HG03045 (cell line): ENCODE measurements at regions not wholly inside any gene's neighbourhood (a gene's known extent, or its start where the extent isn't known, plus 50 kb on each side); places are given as distances from the start of the nearest gene placed in this dataset.

Experiments used
- ATAC-seq: cut with Tn5 transposase; IDR thresholded peaks from one replicate; pipeline ENCODE4 v1.9.1; 2021; ENCODE audit warnings: mild to moderate bottlenecking, moderate library complexity; ENCODE audit not compliant: unreplicated experiment

- peak; percentile 89 for ATAC-seq
Observed at GRCh38 chr9:3732077-3733038, 206.6 kb upstream of the RFX3 start.

GRCh38 chr9:3730511-3730922, 204.7 kb upstream of the RFX3 start:
- ATAC-seq: no peak

- no peak for ATAC-seq
Observed at GRCh38 chr9:3721096-3721495, 195.3 kb upstream of the RFX3 start.

- ATAC-seq: no peak
Observed at GRCh38 chr9:3719286-3719685, 193.5 kb upstream of the RFX3 start.

GRCh38 chr9:3716415-3716814, 190.6 kb upstream of the RFX3 start:
- no peak for ATAC-seq

- no peak for ATAC-seq
Observed at GRCh38 chr9:3708751-3709150, 182.9 kb upstream of the RFX3 start.

GRCh38 chr9:3704890-3705289, 179.1 kb upstream of the RFX3 start:
- no peak for ATAC-seq

- no peak for ATAC-seq
Observed at GRCh38 chr9:3700772-3701171, 175.0 kb upstream of the RFX3 start.

GRCh38 chr9:3699883-3700282, 174.1 kb upstream of the RFX3 start:
- no peak for ATAC-seq

- no peak for ATAC-seq
Observed at GRCh38 chr9:3698531-3698930, 172.7 kb upstream of the RFX3 start.

GRCh38 chr9:3698076-3698475, 172.3 kb upstream of the RFX3 start:
- no peak for ATAC-seq

GRCh38 chr9:3696368-3696767, 170.6 kb upstream of the RFX3 start:
- no peak for ATAC-seq

- ATAC-seq: no peak
Observed at GRCh38 chr9:3692606-3693005, 166.8 kb upstream of the RFX3 start.

GRCh38 chr9:3689555-3689954, 163.8 kb upstream of the RFX3 start:
- no peak for ATAC-seq

- ATAC-seq: no peak
Observed at GRCh38 chr9:3687145-3687544, 161.3 kb upstream of the RFX3 start.

- no peak for ATAC-seq
Observed at GRCh38 chr9:3682186-3682585, 156.4 kb upstream of the RFX3 start.

- ATAC-seq: no peak
Observed at GRCh38 chr9:3677541-3677940, 151.7 kb upstream of the RFX3 start.

GRCh38 chr9:3676766-3677165, 151.0 kb upstream of the RFX3 start:
- ATAC-seq: no peak

- no peak for ATAC-seq
Observed at GRCh38 chr9:3675946-3676345, 150.1 kb upstream of the RFX3 start.

- no peak for ATAC-seq
Observed at GRCh38 chr9:3674561-3674960, 148.8 kb upstream of the RFX3 start.

GRCh38 chr9:3672399-3672798, 146.6 kb upstream of the RFX3 start:
- ATAC-seq: no peak

- no peak for ATAC-seq
Observed at GRCh38 chr9:3664044-3664443, 138.2 kb upstream of the RFX3 start.

GRCh38 chr9:3662671-3663070, 136.9 kb upstream of the RFX3 start:
- ATAC-seq: no peak
